ENCODE measurements at regions not wholly inside any gene's neighbourhood (a gene's known extent, or its start where the extent isn't known, plus 50 kb on each side); places are given as distances from the start of the nearest gene placed in this dataset.
A peak's percentile ranks its signal among the peaks of the same experiment; 100 is the strongest.
"Not testable (repeated sequence)": the region's sequence is repeated elsewhere in the genome, so short reads cannot be mapped to it uniquely, and the experiment has no call there.

GRCh38 chr15:77930490-77930889 lies 147.0 kb downstream of the TBC1D2B start:
- not testable (repeated sequence) for H3K9me3 ChIP-seq (ENCODE audit: control insufficient read depth, insufficient read depth, low read length); H3K4me3 ChIP-seq (ENCODE audit: low read length); H3K27ac ChIP-seq (ENCODE audit: low read length); H3K36me3 ChIP-seq (ENCODE audit: control insufficient read depth, insufficient read depth, low read length); DNase-seq (ENCODE audit: low read depth, low spot score); H3K27me3 ChIP-seq (ENCODE audit: control insufficient read depth, insufficient read depth, low read length); H3K4me1 ChIP-seq (ENCODE audit: control insufficient read depth, insufficient read depth, low read length)
- WGBS (ENCODE audit: insufficient coverage, insufficient read length) = no CpG with 5 or more reads among the region's 3 CpGs

- DNase-seq (ENCODE audit: low read depth, low spot score); H3K4me1 ChIP-seq (ENCODE audit: control insufficient read depth, insufficient read depth, low read length); H3K4me3 ChIP-seq (ENCODE audit: low read length); H3K36me3 ChIP-seq (ENCODE audit: control insufficient read depth, insufficient read depth, low read length); H3K27me3 ChIP-seq (ENCODE audit: control insufficient read depth, insufficient read depth, low read length); H3K9me3 ChIP-seq (ENCODE audit: control insufficient read depth, insufficient read depth, low read length); H3K27ac ChIP-seq (ENCODE audit: low read length): not testable (repeated sequence)
- WGBS (ENCODE audit: insufficient coverage, insufficient read length) = no CpG with 5 or more reads among the region's 11 CpGs
Measured at GRCh38 chr15:77926789-77927188, 150.7 kb downstream of the TBC1D2B start.

DNA sequence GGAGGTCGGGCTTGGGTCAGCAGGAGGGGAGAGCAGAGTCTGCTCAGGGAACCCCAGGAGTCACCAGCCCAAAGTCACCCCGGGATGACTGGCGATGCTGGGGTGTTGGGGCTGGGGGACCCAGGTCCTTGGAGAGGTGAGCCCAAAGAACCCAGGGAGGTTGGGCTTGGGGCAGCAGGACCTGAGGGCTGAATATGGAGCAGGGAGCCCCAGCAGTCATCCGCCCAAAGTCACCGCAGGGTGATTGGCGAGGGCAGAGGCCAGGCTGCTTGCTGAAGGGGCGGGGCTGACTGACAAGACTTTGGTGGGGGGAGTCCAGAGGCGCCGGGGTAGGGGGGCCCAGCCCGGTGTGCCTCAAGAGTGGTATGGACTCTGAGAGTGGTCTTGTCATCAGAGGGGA lies 151.2 kb downstream of the TBC1D2B start:
- not testable (repeated sequence) for H3K4me3 ChIP-seq (ENCODE audit: low read length); H3K27me3 ChIP-seq (ENCODE audit: control insufficient read depth, insufficient read depth, low read length); DNase-seq (ENCODE audit: low read depth, low spot score); H3K36me3 ChIP-seq (ENCODE audit: control insufficient read depth, insufficient read depth, low read length); H3K9me3 ChIP-seq (ENCODE audit: control insufficient read depth, insufficient read depth, low read length); H3K27ac ChIP-seq (ENCODE audit: low read length); H3K4me1 ChIP-seq (ENCODE audit: control insufficient read depth, insufficient read depth, low read length)
- WGBS (ENCODE audit: insufficient coverage, insufficient read length) = no CpG with 5 or more reads among the region's 10 CpGs

GRCh38 chr15:77925101-77925500 lies 152.4 kb downstream of the TBC1D2B start:
- H3K36me3 ChIP-seq (ENCODE audit: control insufficient read depth, insufficient read depth, low read length); H3K27ac ChIP-seq (ENCODE audit: low read length); H3K4me1 ChIP-seq (ENCODE audit: control insufficient read depth, insufficient read depth, low read length); H3K27me3 ChIP-seq (ENCODE audit: control insufficient read depth, insufficient read depth, low read length); H3K9me3 ChIP-seq (ENCODE audit: control insufficient read depth, insufficient read depth, low read length); H3K4me3 ChIP-seq (ENCODE audit: low read length); DNase-seq (ENCODE audit: low read depth, low spot score): not testable (repeated sequence)
- WGBS (ENCODE audit: insufficient coverage, insufficient read length) = no CpG with 5 or more reads among the region's 1 CpG

DNA sequence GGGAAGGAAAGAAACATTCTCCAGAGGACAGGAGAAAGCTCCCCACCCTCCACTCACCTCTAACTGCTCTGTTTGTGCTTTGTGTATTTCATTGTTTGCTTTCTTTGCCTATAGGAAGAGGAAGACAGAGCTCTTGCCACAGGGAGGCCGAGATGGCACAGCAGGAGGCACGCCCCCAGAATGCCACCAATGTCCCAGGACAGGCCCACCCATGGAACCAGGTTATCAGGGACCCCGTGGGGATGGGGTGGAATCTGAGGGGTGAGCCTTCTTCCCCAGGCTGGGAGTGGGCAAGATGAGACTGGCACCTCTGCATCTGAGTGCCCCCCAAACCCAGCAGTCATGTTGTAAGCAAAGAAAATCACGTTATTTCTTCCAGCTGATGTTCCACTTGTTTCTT lies 155.8 kb downstream of the TBC1D2B start:
- Histone ChIP-seq H3K4me3 (ENCODE audit: low read length) (no peak overlapping the region), H3K36me3 (ENCODE audit: control insufficient read depth, insufficient read depth, low read length) (no peaks in the 10 kb centered on the region), H3K9me3 (ENCODE audit: control insufficient read depth, insufficient read depth, low read length) (no peaks in the 10 kb centered on the region), H3K27me3 (ENCODE audit: control insufficient read depth, insufficient read depth, low read length) (no peaks in the 10 kb centered on the region), H3K27ac (ENCODE audit: low read length) (no peak overlapping the region), H3K4me1 (ENCODE audit: control insufficient read depth, insufficient read depth, low read length) (no peaks in the 10 kb centered on the region)
- no CpG with 5 or more reads among the region's 4 CpGs for whole genome bisulfite sequencing (ENCODE audit: insufficient coverage, insufficient read length)
- DNase-seq (ENCODE audit: low read depth, low spot score) = no peak

DNA sequence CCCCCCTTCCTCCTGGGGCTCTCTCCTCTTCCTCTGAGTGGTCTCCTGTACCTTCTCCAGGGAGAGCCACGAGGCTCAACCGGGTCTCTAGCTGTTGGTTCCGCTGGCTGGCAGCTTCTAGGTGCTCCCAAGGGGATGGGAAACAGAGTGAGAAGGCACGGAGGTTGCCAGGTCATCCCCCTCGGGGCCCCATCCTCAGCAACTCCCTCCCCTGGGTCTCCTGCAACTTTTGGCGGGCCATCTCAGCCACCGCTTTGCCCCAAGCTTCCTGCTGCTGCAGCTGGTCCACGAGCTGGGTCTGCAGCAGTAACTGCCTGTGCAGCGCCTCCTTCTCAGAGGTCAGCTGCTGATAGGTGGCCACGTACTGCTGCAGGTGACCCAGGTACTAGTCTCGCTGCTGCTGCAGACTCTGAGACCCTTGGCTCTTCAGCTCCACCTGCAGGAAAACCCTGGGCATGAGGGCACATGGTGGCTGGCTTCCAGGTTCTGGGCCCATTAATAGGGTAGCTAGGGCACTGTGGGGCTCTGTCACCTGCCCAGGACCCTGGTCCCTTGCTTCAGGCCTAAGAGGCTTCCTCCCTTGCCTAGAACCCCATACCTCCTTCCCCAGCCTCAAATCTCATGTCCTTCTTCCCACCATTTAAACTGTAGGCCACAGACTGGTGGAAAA lies 160.4 kb downstream of the TBC1D2B start:
- H3K4me1 ChIP-seq (ENCODE audit: control insufficient read depth, insufficient read depth, low read length); H3K27me3 ChIP-seq (ENCODE audit: control insufficient read depth, insufficient read depth, low read length); H3K9me3 ChIP-seq (ENCODE audit: control insufficient read depth, insufficient read depth, low read length); DNase-seq (ENCODE audit: low read depth, low spot score); H3K36me3 ChIP-seq (ENCODE audit: control insufficient read depth, insufficient read depth, low read length); H3K27ac ChIP-seq (ENCODE audit: low read length); H3K4me3 ChIP-seq (ENCODE audit: low read length): not testable (repeated sequence)
- no CpG with 5 or more reads among the region's 11 CpGs for WGBS (ENCODE audit: insufficient coverage, insufficient read length)

GRCh38 chr15:77915961-77916330 lies 161.6 kb downstream of the TBC1D2B start:
- H3K36me3 ChIP-seq (ENCODE audit: control insufficient read depth, insufficient read depth, low read length); H3K27me3 ChIP-seq (ENCODE audit: control insufficient read depth, insufficient read depth, low read length); H3K27ac ChIP-seq (ENCODE audit: low read length); H3K9me3 ChIP-seq (ENCODE audit: control insufficient read depth, insufficient read depth, low read length); DNase-seq (ENCODE audit: low read depth, low spot score); H3K4me1 ChIP-seq (ENCODE audit: control insufficient read depth, insufficient read depth, low read length); H3K4me3 ChIP-seq (ENCODE audit: low read length): not testable (repeated sequence)
- no CpG with 5 or more reads among the region's 6 CpGs for WGBS (ENCODE audit: insufficient coverage, insufficient read length)

DNA sequence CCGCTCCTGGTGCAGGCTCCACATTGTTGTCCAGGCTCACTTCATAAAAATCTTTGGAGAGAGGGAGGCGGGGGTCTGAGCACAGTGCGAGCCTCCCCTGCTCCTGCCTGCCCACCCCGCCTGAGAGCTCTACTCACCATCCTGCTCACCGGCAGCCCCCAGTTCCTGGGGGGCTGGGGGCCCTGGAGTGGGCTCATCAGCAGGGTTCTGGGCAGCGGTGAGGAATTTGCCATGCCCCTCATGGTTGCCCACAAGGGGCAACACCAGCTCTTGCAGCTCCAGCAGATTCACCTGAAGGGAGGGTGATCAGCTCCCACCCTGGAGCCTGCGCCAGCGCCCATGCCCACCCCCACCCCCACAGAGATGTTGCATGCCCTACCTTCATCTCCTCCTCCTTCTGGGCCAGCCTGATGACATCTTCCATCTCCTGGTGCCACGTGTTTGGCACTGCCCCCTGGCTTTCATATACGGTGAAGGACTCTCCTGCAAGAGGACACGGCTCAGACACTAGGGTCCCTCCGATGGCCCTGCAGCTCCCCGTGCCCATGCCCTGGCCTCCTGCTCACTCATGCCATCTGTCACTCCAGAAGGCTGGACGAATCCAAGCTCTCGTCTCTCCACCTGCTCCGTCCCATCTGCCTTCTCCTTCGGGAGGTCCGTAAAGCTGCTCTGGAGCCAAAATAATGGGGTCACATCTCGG lies 162.1 kb downstream of the TBC1D2B start:
- DNase-seq (ENCODE audit: low read depth, low spot score) = no peak
- H3K36me3 ChIP-seq (ENCODE audit: control insufficient read depth, insufficient read depth, low read length) = no peaks in the 10 kb centered on the region
- H3K27me3 ChIP-seq (ENCODE audit: control insufficient read depth, insufficient read depth, low read length) = no peaks in the 10 kb centered on the region
- no peak overlapping the region for H3K27ac ChIP-seq (ENCODE audit: low read length)
- H3K4me3 ChIP-seq (ENCODE audit: low read length) = no peak overlapping the region
- H3K4me1 ChIP-seq (ENCODE audit: control insufficient read depth, insufficient read depth, low read length) = no peaks in the 10 kb centered on the region
- WGBS (ENCODE audit: insufficient coverage, insufficient read length) = no CpG with 5 or more reads among the region's 19 CpGs
- H3K9me3 ChIP-seq (ENCODE audit: control insufficient read depth, insufficient read depth, low read length) = no peaks in the 10 kb centered on the region

- not testable (repeated sequence) for H3K9me3 ChIP-seq (ENCODE audit: control insufficient read depth, insufficient read depth, low read length); H3K36me3 ChIP-seq (ENCODE audit: control insufficient read depth, insufficient read depth, low read length); DNase-seq (ENCODE audit: low read depth, low spot score); H3K4me1 ChIP-seq (ENCODE audit: control insufficient read depth, insufficient read depth, low read length); H3K4me3 ChIP-seq (ENCODE audit: low read length); H3K27ac ChIP-seq (ENCODE audit: low read length); H3K27me3 ChIP-seq (ENCODE audit: control insufficient read depth, insufficient read depth, low read length)
- no CpG with 5 or more reads among the region's 5 CpGs for WGBS (ENCODE audit: insufficient coverage, insufficient read length)
Measured at GRCh38 chr15:77914531-77914930, 163.0 kb downstream of the TBC1D2B start.

DNA sequence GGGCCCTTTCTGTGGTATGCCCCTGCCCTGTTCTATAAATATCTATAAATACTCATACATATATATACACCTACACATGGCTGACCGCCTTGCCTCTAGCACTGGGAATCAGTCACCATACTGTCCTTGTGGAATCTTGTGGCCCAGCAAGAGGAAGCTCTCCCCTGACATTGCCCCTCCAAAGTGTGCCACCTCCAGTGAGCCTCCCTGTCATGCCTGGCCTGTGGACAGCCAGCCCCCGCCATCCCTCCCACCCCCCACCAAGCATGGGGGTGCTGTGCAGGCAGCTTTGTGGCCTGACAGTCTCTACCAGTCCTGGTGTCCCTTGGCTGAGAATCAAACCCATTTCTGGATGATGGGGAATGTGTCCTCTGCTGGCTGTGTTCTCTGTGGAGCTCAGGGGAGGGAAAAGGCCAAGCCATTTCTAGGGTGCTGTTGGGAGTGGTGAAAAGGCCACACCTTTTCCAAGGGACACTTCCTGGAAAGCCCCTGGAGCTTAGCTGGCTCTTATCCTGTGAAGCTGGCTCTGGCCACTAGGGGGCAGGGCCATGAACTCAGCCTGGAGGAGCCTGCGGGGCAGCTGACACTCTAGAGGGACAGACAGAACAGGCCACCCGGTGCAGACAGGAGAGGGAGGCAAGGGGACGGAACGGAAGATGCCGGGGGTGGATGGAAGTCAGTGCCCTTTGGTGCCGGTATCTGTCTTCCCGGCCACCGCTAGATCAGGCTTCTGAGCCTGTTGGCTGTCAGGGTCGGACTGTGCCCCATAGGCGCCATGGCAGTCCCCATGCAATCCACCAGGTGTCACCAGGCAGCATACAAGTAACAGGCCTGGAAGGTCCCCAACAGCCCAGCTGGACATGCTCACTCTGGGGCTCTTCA lies 167.2 kb downstream of the TBC1D2B start:
- no CpG with 5 or more reads among the region's 12 CpGs for WGBS (ENCODE audit: insufficient coverage, insufficient read length)
- peak overlapping the region; percentile 22; the same call in 1 of the 2 replicates for H3K4me3 ChIP-seq (ENCODE audit: low read length)
- not testable (repeated sequence) for H3K36me3 ChIP-seq (ENCODE audit: control insufficient read depth, insufficient read depth, low read length); DNase-seq (ENCODE audit: low read depth, low spot score); H3K4me1 ChIP-seq (ENCODE audit: control insufficient read depth, insufficient read depth, low read length); H3K27me3 ChIP-seq (ENCODE audit: control insufficient read depth, insufficient read depth, low read length); H3K9me3 ChIP-seq (ENCODE audit: control insufficient read depth, insufficient read depth, low read length); H3K27ac ChIP-seq (ENCODE audit: low read length)

Measured in iPS DF 6.9 (cell line).